ENCODE measurements at regions not wholly inside any gene's neighbourhood (a gene's known extent, or its start where the extent isn't known, plus 50 kb on each side); places are given as distances from the start of the nearest gene placed in this dataset.
"Not testable (repeated sequence)": the region's sequence is repeated elsewhere in the genome, so short reads cannot be mapped to it uniquely, and the experiment has no call there.

DNA sequence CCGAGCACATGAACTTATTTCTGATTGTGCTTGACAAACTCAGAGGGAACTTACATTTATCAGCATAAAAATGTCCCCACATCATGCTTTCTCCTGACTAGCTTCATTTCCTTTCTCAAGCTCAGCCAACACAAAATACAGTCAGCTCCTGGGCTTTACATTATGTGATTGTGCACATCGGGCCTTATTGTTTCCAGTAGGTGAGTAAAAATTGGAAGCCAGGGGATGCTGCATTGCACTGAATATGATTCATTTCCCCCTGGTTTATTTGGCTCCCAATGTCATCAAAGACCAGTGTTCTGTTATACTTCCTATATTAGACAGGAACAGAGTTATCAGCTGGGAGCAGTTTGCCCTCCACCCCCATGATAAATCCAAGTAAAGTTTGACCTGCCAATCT is 521.8 kb downstream of the RMST start:
- intact Hi-C loops (cut with DNase I) = no loop called here
- no peaks in the 10 kb centered on the region for H3K4me1 ChIP-seq (replicated peaks in 1 of 2)
- no peak overlapping the region for H3K4me3 ChIP-seq
- no peak for DNase-seq
- 64 to 88% (median 74%) methylated on average over 2 of the region's 2 CpGs for WGBS, 4 donors
- TF ChIP-seq, protein P1, sequence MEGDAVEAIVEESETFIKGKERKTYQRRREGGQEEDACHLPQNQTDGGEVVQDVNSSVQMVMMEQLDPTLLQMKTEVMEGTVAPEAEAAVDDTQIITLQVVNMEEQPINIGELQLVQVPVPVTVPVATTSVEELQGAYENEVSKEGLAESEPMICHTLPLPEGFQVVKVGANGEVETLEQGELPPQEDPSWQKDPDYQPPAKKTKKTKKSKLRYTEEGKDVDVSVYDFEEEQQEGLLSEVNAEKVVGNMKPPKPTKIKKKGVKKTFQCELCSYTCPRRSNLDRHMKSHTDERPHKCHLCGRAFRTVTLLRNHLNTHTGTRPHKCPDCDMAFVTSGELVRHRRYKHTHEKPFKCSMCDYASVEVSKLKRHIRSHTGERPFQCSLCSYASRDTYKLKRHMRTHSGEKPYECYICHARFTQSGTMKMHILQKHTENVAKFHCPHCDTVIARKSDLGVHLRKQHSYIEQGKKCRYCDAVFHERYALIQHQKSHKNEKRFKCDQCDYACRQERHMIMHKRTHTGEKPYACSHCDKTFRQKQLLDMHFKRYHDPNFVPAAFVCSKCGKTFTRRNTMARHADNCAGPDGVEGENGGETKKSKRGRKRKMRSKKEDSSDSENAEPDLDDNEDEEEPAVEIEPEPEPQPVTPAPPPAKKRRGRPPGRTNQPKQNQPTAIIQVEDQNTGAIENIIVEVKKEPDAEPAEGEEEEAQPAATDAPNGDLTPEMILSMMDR (IDR thresholded peaks at IDR 0.05) = no peak
- no peak for TF ChIP-seq POLR2A (IDR thresholded peaks at IDR 0.05)
- no peaks in the 10 kb centered on the region for H3K36me3 ChIP-seq (replicated peaks in 1 of 2)
- no peaks in the 10 kb centered on the region for H3K27me3 ChIP-seq
- no peak overlapping the region for H3K27ac ChIP-seq
- H3K9me3 ChIP-seq (replicated peaks in 1 of 3) = no peaks in the 10 kb centered on the region

DNA sequence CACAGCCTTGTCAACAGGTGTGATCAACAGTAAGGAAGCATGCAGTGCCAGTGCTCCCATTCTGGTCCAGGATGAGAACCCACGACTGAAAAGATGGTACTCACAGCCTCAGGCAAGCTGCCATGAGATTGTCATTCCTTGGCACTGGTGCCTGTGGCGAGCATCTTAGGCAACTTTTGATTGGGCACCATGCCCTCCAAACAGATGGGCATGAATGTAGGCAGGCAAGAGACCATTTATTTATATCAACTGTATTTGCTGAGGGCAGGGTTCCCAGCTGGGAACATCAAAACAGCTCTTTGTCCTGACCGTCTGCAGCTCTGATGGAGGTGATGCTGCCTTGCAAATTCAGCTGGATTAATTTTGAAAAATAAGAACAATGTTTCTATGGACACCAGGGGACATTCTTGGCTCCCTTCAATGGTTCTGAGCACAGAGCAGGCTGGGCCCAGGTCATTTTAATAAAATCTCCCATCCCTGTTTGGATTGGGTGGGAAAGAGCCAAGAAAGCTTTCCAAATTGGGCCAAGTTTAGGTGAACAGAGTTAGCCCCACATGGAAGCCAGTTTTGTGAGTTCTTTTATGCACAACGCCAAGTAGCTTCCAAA is 522.5 kb downstream of the RMST start:
- intact Hi-C loops (cut with DNase I) = no loop called here
- Histone ChIP-seq H3K27me3 (no peaks in the 10 kb centered on the region), H3K4me3 (no peak overlapping the region), H3K36me3 (replicated peaks in 1 of 2) (no peaks in the 10 kb centered on the region), H3K4me1 (replicated peaks in 1 of 2) (no peaks in the 10 kb centered on the region), H3K9me3 (replicated peaks in 1 of 3) (no peaks in the 10 kb centered on the region), H3K27ac (no peak overlapping the region)
- 67 to 74% (median 71%) methylated on average over 4 of the region's 4 CpGs for WGBS, 4 donors
- DNase-seq = no peak
- no peak for TF ChIP-seq POLR2A (IDR thresholded peaks at IDR 0.05)
- TF ChIP-seq, protein P1 (IDR thresholded peaks at IDR 0.05) = no peak

DNA sequence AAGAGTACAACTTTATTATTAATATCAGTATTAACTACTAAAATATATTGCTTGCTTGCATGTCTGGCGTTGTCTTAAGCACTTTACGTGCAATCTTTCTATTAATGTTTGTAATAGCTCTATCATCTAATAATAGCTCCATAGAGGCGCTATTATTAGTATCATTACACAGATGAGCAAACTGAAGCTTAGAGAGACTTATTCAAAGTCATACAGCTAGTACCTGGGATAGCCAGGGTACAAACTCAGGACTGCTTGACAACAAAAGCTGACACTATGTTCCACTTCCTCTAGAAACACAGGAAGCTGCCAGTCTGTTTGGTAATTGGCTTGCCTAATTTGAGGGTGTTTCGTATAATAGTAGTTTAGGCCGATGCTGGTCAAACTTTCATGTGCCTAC is 523.2 kb downstream of the RMST start:
- no peak overlapping the region for H3K27ac ChIP-seq
- no peak for TF ChIP-seq POLR2A (IDR thresholded peaks at IDR 0.05)
- TF ChIP-seq, protein P1 (IDR thresholded peaks at IDR 0.05) = no peak
- no peaks in the 10 kb centered on the region for H3K4me1 ChIP-seq (replicated peaks in 1 of 2)
- H3K9me3 ChIP-seq (replicated peaks in 1 of 3) = no peaks in the 10 kb centered on the region
- intact Hi-C loops (cut with DNase I) = no loop called here
- no peak for DNase-seq
- no peaks in the 10 kb centered on the region for H3K36me3 ChIP-seq (replicated peaks in 1 of 2)
- no peak overlapping the region for H3K4me3 ChIP-seq
- H3K27me3 ChIP-seq = no peaks in the 10 kb centered on the region
- 82 to 92% (median 89%) methylated on average over 5 of the region's 5 CpGs for WGBS, 4 donors

DNA sequence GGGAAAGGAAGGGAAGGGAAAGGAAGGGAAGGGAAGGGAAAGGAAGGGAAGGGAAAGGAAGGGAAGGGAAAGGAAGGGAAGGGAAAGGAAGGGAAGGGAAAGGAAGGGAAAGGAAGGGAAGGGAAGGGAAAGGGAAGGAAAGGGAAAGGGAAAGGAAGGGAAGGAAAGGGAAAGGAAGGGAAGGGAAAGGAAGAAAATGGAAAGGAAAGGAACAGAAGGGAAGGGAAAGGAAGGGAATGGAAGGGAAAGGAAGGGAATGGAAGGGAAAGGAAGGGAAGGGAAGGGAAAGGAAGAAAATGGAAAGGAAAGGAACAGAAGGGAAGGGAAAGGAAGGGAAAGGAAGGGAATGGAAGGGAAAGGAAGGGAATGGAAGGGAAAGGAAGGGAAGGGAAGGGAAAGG is 526.0 kb downstream of the RMST start:
- H3K27ac ChIP-seq; H3K27me3 ChIP-seq; H3K36me3 ChIP-seq (replicated peaks in 1 of 2); H3K9me3 ChIP-seq (replicated peaks in 1 of 3); intact Hi-C loops (cut with DNase I); H3K4me1 ChIP-seq (replicated peaks in 1 of 2); H3K4me3 ChIP-seq; DNase-seq: not testable (repeated sequence)

DNA sequence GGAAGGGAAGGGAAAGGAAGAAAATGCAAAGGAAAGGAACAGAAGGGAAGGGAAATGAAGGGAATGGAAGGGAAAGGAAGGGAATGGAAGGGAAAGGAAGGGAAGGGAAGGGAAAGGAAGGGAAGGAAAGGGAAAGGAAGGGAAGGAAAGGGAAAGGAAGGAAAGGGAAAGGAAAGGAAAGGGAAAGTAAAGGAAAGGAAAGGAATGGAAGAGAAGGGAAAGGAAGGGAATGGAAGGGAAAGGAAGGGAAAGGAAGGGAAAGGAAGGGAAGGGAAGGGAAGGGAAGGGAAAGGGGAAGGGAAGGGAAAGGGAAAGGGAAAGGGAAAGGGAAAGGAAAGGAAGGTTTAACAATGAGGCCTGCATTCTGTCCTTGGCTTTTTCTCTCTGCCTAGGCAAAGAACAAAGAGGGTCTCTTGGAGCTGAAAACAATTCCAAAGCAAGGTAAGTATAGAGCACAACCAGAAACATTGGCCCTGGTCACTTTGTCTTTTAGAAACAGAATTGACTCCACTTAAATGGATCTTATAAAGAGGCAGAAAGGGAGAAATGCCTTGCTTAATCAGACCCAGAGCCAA is 525.9 kb upstream of the TMPO start:
- Histone ChIP-seq H3K36me3 (replicated peaks in 1 of 2) (no peaks in the 10 kb centered on the region), H3K4me1 (replicated peaks in 1 of 2) (no peaks in the 10 kb centered on the region), H3K27me3 (no peaks in the 10 kb centered on the region), H3K4me3 (no peak overlapping the region), H3K27ac (no peak overlapping the region), H3K9me3 (replicated peaks in 1 of 3) (no peaks in the 10 kb centered on the region)
- no peak for DNase-seq
- TF ChIP-seq, protein P1 (IDR thresholded peaks at IDR 0.05) = no peak
- no peak for TF ChIP-seq POLR2A (IDR thresholded peaks at IDR 0.05)
- intact Hi-C loops (cut with DNase I) = no loop called here

Data from adrenal gland (tissue), 9 donors.